ENCODE measurements at regions not wholly inside any gene's neighbourhood (a gene's known extent, or its start where the extent isn't known, plus 50 kb on each side); places are given as distances from the start of the nearest gene placed in this dataset.

- Histone ChIP-seq H4K20me1 (ENCODE audit: low read depth, low read length) (no peaks in the 10 kb centered on the region), H3K79me2 (ENCODE audit: insufficient read depth, low read length) (no peaks in the 10 kb centered on the region), H3K27ac (ENCODE audit: low read depth, low read length) (no peak overlapping the region), H3K36me3 (ENCODE audit: low read length) (no peaks in the 10 kb centered on the region), H2AFZ (ENCODE audit: low read depth, low read length, severe bottlenecking) (no peak overlapping the region), H3K9me3 (ENCODE audit: insufficient read depth, low read length) (no peaks in the 10 kb centered on the region), H3K4me2 (ENCODE audit: low read depth, low read length, poor library complexity, severe bottlenecking) (no peak overlapping the region), H3K9ac (ENCODE audit: low read length) (no peak overlapping the region), H3K4me3 (ENCODE audit: insufficient read depth, low read length, poor library complexity, severe bottlenecking) (no peak overlapping the region), H3F3A (ENCODE audit: insufficient read depth) (no peaks in the 10 kb centered on the region), H3K9me2 (replicated peaks; ENCODE audit: insufficient read depth, low read length) (no peaks in the 10 kb centered on the region), H3K27me3 (ENCODE audit: low read length) (no peaks in the 10 kb centered on the region)
- TF ChIP-seq CTCF (IDR thresholded peaks at IDR 0.05; ENCODE audit: insufficient read depth, low read length, poor library complexity, severe bottlenecking) = no peak
- no peak for TF ChIP-seq EZH2phosphoT487 (conservative IDR thresholded peaks at IDR 0.05; ENCODE audit: low read length)
These were observed 68.1 kb upstream of the SPTBN1 start for GRCh38 chr2:54388076-54388475.

- Histone ChIP-seq H3K36me3 (ENCODE audit: low read length) (no peaks in the 10 kb centered on the region), H3K27me3 (ENCODE audit: low read length) (no peaks in the 10 kb centered on the region)
These were observed 63.4 kb upstream of the SPTBN1 start for GRCh38 chr2:54392555-54393324.

GRCh38 chr2:54394392-54394791, 61.7 kb upstream of the SPTBN1 start:
- Histone ChIP-seq H3K9ac (ENCODE audit: low read length) (no peak overlapping the region), H3F3A (ENCODE audit: insufficient read depth) (no peaks in the 10 kb centered on the region), H3K27me3 (ENCODE audit: low read length) (no peaks in the 10 kb centered on the region), H3K4me2 (ENCODE audit: low read depth, low read length, poor library complexity, severe bottlenecking) (peak overlapping the region; percentile 4), H3K36me3 (ENCODE audit: low read length) (no peaks in the 10 kb centered on the region), H3K4me3 (ENCODE audit: insufficient read depth, low read length, poor library complexity, severe bottlenecking) (no peak overlapping the region), H2AFZ (ENCODE audit: low read depth, low read length, severe bottlenecking) (peak overlapping the region; percentile 60), H3K9me3 (ENCODE audit: insufficient read depth, low read length) (no peaks in the 10 kb centered on the region), H3K27ac (ENCODE audit: low read depth, low read length) (no peak overlapping the region), H4K20me1 (ENCODE audit: low read depth, low read length) (no peaks in the 10 kb centered on the region), H3K79me2 (ENCODE audit: insufficient read depth, low read length) (no peaks in the 10 kb centered on the region), H3K9me2 (replicated peaks; ENCODE audit: insufficient read depth, low read length) (no peaks in the 10 kb centered on the region)
- TF ChIP-seq EZH2phosphoT487 (conservative IDR thresholded peaks at IDR 0.05; ENCODE audit: low read length) (no peak), CTCF (IDR thresholded peaks at IDR 0.05; ENCODE audit: insufficient read depth, low read length, poor library complexity, severe bottlenecking) (no peak)

More at GRCh38 chr2:54392555-54393324, 63.4 kb upstream of the SPTBN1 start:
- H3K4me3 ChIP-seq (ENCODE audit: insufficient read depth, low read length, poor library complexity, severe bottlenecking) = no peak overlapping the region
- H4K20me1 ChIP-seq (ENCODE audit: low read depth, low read length) = no peaks in the 10 kb centered on the region
- H3K9ac ChIP-seq (ENCODE audit: low read length) = no peak overlapping the region
- no peak overlapping the region for H3K4me2 ChIP-seq (ENCODE audit: low read depth, low read length, poor library complexity, severe bottlenecking)
- TF ChIP-seq CTCF (IDR thresholded peaks at IDR 0.05; ENCODE audit: insufficient read depth, low read length, poor library complexity, severe bottlenecking) (no peak), EZH2phosphoT487 (conservative IDR thresholded peaks at IDR 0.05; ENCODE audit: low read length) (no peak)
- no peaks in the 10 kb centered on the region for H3F3A ChIP-seq (ENCODE audit: insufficient read depth)
- no peaks in the 10 kb centered on the region for H3K79me2 ChIP-seq (ENCODE audit: insufficient read depth, low read length)
- no peaks in the 10 kb centered on the region for H3K9me2 ChIP-seq (replicated peaks; ENCODE audit: insufficient read depth, low read length)
- H3K27ac ChIP-seq (ENCODE audit: low read depth, low read length) = no peak overlapping the region
- H2AFZ ChIP-seq (ENCODE audit: low read depth, low read length, severe bottlenecking) = no peak overlapping the region
- no peaks in the 10 kb centered on the region for H3K9me3 ChIP-seq (ENCODE audit: insufficient read depth, low read length)

Data from SU-DHL-6 (cell line).